Lower leg skin (tissue), 3 donors: ENCODE measurements at regions not wholly inside any gene's neighbourhood (a gene's known extent, or its start where the extent isn't known, plus 50 kb on each side); places are given as distances from the start of the nearest gene placed in this dataset.

ENCODE experiments used
- CTCF ChIP-seq, 3 donors: fragments of 450-650 bp; IDR thresholded peaks; one replicate each; pipeline ENCODE4 v1.5.1; 2016; ENCODE audit warnings: antibody characterized with exemption in 3 of 3, mild to moderate bottlenecking in 3 of 3, moderate library complexity in 2 of 3
- POLR2A ChIP-seq, 2 donors: fragments of 450-650 bp; IDR thresholded peaks; one replicate each; pipeline ENCODE4 v1.6.1; 2016 to 2017; ENCODE audit warnings: antibody characterized with exemption in 2 of 2, mild to moderate bottlenecking in 1 of 2, moderate library complexity in 1 of 2

GRCh38 chr6:134813146-134813545 is 136.8 kb downstream of the ALDH8A1 start:
- TF ChIP-seq POLR2A (IDR thresholded peaks at IDR 0.05) (no peak), CTCF (IDR thresholded peaks at IDR 0.05) (no peak)
